Stimulated activated CD4-positive, alpha-beta T cell treated with anti-CD3 and anti-CD28 coated beads, Interleukin-15, amount 100 ng/mL, for 24 hours (primary cell): ENCODE measurements at regions not wholly inside any gene's neighbourhood (a gene's known extent, or its start where the extent isn't known, plus 50 kb on each side); places are given as distances from the start of the nearest gene placed in this dataset.
"Not testable (repeated sequence)": the region's sequence is repeated elsewhere in the genome, so short reads cannot be mapped to it uniquely, and the experiment has no call there.

Experiments
- DNase-seq: peaks from one replicate; pipeline ENCODE4 v3.0.0-alpha.2; 2020

DNA sequence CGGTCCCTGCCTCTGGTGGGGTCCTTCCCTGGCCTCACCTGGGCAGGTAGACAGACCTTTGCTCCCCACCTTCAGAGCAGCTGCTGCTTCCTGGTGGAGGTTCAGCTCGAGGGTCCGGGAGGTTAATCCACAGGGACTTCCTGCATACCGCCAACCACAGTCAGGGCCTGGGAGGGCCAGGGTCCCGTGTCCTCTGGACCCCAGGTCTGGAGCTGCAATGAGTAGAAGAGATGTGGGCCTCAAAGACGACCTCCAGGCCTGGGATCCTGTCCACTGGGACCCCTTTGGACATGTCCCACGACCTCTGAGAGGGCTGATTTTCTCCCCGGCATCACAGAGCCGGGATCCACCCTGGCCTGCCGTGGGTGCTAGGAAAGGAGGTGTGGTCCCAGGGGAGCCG lies 223.3 kb upstream of the TCERG1L start:
- no peak for DNase-seq

DNA sequence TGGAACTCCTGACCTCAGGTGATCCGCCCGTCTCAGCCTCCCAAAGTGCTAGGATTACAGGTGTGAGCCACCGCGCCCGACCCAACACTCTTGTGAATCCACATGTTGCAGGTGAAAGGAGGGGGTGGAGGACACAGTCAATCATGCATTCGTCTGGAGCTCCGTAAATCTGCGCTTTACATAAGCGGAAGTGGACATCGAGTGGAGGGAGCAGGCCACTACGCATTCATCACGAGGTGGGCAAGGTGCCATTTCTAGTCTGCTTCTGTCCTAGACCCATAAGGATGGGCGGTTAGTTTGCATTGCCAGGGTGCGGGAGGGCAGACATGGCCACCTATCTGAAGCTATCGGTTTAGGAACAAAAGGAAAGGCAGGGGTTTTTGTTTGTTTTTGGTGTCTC lies 225.2 kb upstream of the TCERG1L start:
- no peak for DNase-seq

DNA sequence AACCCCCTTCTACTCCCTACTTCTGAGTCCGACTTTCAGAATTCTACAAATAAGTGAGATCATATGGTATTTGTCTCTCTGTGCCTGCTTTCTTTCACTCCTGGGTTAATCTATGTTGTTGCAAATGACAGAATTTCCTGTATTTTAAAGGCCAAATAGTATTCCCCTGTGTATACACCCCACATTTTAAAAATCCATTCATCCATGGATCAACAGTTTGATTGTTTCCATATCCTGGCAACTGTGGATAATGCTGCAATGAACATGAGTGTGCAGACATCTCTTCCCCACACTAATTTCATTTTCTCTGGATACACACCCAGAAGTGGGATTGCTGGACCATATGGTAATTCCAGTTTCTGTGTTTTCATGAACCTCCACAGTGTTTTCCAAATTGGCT lies 225.8 kb upstream of the TCERG1L start:
- no peak for DNase-seq

DNA sequence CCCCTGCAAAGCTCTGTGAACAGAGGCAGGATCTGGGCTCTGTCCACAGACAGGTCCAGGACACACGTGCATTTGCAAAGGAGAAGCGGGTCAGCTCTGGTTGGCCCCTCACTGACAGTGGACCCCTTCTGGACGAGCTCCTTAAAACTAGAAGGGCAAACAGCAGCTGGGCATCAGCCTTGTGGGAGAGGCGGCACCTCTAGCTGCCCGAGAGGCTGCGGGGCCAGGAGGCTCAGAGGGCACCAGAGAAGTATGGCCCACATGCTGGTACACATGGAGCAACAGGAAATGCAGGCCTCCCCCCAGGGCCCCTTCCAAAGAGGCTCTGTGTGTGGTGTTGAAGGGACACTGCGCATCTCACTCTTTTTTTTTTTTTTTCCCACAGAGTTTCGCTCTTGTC lies 233.0 kb upstream of the TCERG1L start:
- DNase-seq, result no peak

DNA sequence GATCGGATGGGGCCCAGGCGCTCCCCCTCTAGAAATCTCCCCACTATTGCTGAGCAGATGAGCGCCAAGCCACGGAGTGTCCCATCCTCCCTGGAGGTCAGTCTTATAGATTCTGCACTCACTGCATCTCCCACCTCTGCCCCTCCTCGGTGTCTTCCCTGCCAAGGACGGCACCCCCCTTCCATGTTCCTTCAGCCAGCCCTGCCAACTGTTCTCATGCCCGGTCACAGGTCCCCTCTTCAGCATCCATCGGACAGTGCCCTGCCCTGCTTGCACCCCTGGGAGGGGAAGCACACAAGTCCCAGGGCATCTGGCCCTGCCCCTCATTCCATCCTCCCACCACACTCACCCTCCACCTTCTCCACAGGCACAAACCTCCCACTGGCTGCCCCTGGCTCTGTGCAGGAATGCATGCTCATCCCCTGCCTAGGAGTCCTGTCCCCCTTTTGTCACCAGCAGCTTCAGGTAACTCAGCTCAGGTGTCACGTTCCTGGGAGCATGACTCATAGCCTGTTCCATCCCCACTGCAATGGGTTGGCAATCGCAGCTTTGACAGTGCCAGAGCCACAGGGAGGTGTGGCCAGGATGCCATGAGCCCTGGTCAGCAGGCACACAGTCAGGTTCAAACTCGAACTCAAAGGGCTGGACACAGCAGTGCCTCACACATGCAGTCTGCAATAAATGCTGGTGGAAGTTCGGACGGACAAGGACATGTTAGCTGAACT lies 234.7 kb upstream of the TCERG1L start:
- no peak for DNase-seq

DNA sequence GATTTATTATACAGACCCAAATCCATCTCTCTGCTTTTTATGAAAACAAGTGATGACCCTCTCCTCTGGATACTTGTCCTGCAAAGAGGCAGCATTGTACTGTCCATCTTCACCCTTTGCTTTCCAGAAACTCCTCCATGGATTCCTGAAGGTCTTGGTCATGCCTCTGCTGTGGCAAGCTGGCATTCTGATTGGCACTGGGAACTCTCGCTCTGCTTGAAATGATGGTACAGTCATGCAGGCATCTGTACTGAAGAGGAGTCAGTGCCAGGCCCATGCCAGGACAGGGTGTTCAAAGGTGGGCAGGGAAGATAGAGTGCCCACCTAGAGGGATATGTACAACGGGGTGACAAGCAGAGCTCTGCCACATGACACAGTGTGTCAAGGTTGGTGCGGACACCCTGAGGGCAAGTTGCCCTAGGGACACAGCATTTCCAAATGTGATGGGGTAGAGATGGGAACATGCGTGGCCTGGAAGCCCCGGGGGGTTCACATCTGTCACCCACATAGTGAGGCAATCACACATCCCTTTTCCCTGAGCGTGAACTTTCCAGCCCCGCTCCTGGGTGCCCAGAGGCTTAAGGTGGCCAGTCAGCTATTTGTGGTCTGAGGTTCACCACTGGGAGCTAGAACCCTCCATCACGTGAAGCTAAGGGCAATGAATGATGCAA lies 235.7 kb upstream of the TCERG1L start:
- no peak for DNase-seq

DNA sequence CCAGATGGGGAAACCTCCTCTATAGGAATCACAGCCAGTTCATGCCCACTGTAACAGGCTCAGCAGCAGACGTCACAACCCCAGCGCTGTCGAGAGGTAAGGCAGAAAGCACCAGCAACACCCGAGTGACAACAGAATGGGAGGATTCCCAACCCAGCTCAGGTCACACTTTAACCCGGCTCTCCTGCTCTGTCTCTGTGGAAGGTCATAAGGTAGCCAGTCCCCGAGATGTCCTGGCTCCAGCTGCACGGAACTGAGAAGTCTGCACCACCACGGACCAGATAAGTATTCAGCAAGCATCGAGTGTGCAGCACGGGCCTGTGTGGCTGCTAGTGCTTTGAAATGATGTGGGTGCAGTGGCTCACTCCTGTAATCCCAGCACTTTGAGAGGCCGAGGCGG lies 236.7 kb upstream of the TCERG1L start:
- DNase-seq, result no peak

DNA sequence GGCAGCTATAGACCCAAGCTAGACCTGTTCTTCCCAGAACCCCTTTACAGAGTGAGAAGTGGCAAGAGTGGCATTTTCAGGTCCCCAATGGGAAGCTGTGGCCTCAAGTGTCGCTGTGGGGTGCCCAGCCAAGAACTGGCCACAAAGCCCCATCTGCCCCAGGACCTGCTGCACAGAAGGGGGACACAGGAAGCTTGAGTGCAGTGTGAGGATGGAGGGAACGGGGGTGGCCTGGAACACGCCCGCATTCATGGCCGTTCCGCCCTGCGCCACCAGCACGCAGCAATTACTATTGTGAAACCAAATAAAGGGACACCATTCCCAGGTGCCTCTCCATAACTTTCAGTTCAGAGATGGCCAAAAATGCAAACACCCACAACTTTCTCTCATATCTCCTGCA lies 237.6 kb upstream of the TCERG1L start:
- no peak for DNase-seq

DNA sequence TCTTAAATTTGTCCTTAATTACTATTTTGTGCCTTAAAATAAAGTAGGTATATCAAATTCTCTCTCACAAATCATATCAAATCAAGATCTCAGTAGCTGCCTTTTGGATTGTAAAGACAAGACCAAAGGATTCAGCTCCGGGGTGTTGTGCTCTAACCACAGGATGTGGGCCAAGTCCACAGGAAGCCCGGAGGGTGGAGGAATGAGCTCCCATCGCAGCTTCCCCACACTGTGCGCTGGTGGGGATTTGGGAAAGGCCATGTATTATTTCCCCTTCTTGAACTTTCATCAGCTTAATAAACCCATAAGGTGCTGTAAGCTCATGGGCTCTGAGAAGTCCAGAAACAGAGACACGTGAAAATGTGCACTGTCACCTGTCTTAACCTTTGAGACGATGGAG lies 241.6 kb upstream of the TCERG1L start:
- no peak for DNase-seq

DNA sequence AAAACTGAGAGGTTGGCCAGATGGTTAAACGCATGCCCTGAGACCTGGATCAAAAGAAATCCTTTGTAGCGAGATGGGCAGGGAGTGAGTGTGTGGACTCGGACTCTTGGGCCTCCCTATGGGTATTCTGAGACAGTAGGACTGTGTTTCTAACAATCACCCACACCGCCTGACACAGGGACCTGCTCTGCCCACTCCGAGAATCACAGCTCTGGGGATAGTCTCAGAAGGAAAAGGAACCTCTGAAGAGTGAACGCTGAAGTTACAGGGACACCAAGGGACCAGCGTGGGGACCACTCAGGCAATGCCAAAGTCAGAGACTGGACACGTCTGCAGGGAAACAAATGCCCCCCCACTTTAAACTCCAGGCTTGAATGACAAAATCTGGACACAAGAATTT lies 242.1 kb upstream of the TCERG1L start:
- DNase-seq, result no peak

DNA sequence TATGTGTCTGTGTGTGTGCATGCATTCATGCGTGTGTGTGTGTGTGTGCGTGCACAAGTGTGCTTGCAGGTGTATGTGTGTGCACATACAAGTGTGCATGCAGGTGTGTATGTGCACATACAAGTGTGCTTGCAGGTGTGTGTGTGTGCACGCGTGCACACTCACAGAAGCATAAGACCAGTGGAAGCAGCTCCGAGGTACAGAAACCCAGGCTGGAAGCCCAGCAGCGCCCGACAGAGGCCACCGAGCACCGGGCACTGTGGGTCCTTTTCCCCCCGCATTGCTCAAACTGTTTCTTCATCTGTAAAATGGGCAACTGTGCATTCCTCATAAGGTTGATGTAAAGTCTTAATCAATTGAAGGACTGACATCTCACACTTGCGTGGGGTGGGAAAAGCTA lies 243.3 kb upstream of the TCERG1L start:
- no peak for DNase-seq

DNA sequence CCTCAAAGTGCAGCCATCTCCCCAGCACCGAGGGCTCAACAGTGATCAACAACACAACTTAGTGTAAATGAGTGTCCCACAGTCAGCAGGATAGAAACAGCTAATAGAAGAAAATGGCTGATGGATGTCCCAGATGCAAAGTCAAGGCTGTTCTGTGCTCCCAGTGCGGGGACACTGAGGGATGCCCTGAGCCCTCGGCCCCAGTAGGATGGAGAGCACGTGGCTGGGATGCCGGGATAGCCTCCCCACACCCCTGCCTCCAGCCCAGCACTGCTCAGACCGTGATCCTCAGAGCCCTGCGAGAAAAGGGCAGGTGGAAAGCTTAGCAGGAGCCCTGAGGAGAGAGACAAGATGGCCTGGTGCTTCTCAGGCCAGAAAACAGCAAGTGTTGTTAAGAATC lies 243.9 kb upstream of the TCERG1L start:
- DNase-seq, result no peak

DNA sequence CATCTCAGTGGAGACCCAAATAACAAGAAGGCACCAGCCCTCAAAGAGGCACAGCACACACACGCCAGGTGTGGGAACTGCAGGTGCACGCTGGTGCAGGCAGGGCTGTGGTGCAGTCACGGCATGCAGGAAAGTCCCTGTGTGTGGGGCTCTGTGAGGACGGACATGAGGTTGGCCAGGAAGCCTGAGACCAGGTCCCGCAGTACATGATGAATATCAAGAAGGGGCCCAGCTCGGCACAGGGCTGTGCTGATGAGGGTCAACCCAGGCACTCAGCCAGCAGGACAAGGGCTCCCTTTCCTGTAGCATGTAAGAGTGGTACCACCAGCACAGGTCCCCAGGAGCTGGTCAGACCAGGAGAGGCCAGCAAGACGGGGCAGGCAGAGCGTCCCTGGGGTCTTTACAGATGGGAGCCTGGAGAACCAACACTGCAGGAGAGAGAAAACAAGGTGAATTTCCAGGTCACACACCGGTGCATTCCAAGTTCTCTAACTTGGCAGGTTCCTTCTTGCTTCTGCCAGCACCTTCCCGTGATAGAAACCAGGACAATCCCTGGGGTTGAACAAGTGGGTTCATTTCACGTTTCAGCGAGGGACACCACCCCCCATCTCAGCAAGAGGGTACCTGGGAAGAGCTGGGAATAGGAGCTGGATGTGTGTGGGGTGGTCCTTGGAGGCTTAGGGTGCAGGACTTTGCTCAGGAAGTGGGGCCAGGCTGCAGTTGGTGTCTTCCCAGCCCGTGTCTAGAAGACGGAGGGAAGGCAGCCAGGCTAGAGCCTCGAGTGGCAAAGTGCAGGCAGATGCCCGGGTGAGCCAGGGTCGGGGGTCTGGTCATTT lies 244.8 kb upstream of the TCERG1L start:
- no peak for DNase-seq

DNA sequence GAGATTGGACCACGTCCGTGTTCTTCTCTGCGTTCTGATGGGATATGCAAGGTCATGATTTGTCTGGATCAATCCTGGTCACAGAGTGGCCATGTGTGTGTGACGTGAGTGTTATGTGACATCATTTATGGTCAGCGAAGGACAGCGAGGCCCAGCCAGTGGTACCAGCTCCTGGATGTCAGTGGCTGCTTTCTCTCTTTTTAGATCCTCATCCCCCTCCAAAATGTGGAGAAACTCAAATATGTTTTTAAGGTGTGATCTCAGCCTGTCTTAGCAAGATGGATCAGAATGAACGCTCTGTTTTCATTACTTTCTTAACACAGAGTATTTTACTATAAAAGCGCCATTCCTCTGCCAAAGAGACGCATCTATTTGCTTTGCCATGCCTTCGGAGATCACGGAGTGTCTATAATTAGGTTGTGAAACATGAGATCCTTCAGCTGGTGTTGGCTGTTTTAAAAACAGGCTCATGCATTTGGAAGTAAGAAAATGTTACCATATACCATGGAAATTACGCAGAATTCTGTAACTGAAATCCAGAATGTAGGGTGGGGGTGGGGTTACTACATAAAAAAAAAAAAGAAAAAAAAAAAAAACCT lies 245.5 kb upstream of the TCERG1L start:
- DNase-seq, result no peak

DNA sequence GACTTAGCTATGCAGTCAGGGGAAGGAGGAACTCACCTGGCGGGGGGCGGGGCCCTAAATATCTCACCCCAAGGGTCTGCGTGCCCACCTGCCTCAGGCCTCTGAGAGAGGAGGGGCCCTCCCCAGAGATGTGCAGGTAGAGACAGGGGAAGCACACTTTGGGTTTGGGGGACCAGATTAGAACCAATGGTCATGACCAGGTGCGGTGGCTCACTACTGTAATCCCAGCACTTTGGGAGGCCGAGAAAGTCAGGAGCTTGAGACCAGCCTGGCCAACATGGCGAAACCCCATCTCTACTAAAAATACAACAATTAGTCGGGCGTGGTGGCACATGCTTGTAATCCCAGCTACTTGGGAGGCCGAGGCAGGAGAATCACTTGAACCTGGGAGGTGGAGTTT lies 246.4 kb upstream of the TCERG1L start:
- DNase-seq, result not testable (repeated sequence)

DNA sequence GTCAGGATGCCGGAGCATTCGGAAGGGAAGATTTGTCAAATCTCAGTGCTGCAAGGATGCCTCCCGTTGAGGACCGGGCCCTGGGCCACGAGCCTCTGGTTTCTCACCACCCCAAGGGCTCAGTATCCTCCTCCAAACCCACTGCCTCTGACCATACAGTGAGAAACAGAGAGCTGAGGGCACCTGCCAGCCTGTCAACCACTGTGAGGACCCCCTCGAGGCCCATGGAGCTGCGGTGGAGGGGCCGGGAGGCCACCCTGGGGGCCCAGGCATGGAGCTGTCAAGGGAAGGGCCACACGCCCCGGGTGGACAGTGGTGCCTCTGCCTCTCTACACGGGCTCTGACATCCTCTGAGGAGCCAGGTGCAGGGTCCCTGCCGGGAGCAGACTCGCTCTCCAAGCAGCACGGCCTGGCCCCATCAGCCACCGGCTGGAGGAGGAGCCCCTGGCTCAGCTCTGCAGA lies 248.0 kb upstream of the TCERG1L start:
- DNase-seq, result no peak

DNA sequence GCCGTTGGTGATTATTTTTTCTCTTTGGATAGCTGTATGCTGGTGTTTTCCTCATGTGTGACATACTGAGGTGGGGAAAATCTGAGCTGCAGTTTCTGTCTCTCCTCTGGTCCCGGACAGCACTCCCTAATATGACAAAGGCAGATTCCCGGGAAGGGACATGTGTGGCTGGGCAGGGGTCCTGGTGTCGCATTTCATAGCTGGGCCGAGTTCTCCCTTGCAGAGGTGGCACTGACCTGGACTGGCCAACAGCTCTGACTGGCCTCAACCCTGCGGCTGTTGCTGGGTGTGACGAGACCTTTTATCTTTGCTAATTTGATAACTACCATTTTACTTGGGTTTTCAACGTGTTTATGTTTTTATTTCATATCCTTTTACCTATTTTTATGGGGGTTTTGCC lies 248.6 kb upstream of the TCERG1L start:
- no peak for DNase-seq

DNA sequence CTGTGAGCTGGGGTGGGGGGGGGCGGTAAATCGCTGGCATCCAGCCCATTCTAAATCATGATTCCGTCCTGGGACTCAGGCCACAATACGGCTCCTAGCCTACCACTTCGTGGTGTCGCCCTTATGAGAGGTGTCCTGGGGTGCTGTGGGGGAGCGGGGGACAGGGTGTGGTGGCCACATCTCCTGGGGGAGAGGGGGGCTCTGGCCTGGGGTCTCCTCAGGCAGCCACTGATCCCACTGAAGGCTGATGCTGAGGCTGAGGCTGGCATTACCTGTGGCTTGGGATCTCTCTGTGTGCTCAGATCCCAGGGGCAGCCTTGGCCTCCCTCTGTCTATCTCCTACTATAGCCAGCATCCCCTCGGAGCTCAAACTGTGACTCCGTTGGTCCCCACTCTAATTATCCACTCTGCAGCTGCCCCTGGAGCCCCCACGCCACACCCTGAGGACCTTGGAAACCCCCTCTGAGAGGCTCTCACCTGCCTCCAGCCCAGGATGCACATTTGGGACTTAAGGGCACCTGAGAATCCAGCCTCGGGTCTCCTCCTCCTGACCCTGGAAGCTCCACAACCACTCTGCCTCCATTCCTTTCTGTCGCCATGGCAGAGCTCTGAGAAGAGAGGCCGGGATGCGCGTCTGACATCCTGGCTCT lies 249.3 kb upstream of the TCERG1L start:
- DNase-seq, result no peak

DNA sequence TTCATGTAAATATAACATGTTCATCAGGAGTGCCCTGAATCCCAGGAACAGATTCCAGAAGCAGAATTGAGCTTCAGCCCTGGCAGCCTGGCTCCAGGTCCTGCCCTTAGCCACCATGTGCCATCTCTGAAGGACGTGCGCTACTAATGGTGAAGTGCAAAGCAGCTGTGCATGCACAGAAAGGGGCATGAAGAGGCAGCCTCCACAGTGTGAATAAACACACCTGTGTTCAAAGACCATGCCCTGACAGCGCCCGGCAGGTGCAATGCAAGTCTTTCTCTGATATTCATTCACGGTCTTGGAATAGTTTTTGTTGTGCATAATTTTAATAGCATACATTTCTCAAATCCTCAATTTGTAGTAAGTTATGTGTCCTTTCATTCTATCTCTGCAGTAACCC lies 250.4 kb upstream of the TCERG1L start:
- DNase-seq, result no peak

DNA sequence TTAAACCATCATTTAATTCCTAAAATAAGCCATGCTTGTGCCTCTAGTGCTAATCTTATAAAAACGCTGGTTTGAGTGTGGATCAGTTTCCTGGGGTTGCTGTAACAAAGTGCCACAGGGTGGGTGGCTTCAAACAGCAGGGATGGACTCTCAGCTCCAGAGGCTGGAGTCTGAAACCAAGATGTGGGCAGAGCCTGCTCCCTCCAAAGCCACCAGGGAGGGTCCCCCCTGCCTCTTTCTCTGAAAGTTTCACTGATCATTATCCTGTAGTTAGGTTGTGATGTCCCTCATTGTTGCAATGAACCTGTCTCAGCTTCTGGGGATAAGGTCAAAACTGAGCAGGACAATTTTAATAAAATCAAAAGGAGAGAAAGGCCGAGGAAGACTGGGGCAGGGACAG lies 251.9 kb upstream of the TCERG1L start:
- DNase-seq, result no peak

DNA sequence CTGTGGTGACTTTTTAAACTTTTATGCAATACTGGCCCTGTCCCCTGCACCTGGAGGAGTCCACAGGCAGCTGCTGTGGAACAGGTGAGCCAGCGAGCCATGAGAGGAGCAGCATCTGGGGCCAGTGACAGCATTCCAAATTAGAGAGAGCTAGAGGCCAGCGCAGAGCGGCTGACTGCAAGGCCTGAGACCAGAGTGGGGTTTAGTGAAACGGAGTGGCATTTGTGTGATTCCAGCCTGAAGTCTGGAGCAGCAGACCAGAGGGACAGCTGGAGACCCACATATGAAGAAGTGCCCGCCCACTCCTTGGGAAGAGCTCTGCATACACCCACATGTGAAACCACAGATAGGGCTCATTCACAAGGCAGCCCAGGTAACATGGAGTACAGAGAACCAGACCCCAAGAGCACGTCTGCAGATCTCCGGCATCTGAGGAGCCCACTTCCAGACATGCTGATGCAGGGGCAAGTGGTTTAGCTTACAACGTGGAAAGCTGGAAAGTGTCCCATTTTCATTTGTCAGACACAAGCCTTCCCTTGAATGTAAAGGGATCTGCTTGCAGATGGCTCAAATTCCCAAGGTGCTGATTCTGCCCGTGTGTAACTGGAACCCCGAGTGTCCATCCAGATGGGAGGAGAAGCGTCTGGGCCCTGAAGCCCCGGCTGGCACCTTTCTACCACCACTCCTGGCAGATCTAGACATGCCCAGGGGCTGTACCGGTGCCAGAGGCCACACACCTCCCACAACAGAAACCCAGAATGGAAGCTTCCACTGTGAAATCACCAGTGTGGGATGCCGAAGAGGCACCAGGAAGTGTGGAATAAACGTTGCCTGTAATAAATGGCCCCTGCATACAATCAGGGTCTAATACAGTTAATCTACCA lies 256.0 kb upstream of the TCERG1L start:
- DNase-seq, result no peak

DNA sequence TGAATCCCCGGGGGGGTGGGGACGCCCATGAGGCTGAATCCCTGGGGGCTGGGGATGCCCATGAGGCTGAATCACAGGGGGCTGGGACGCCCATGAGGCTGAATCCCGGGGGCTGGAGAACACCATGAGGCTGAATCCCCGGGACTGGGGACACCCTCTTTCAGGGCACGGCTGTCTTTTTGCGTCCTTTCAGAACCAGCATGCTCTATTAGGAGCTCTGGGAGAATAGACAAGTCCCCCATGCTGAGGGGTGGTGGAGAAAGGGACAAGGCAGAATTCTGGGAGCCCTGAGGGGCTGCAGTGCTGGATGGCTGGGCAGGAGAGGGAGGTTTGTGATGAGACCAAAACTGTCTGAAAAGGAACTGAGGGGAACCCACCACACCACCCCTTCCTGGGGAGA lies 257.3 kb upstream of the TCERG1L start:
- no peak for DNase-seq
